ENCODE measurements at regions not wholly inside any gene's neighbourhood (a gene's known extent, or its start where the extent isn't known, plus 50 kb on each side); places are given as distances from the start of the nearest gene placed in this dataset.

GRCh38 chr5:125574491-125575044 lies 828.1 kb upstream of the ZNF608 start:
- H3K4me3 ChIP-seq (ENCODE audit: low read depth in 1 of 3, low read length in 3 of 3), result no peak overlapping the region
- H3K4me1 ChIP-seq (ENCODE audit: control insufficient read depth in 4 of 4, insufficient read depth in 4 of 4, low read length in 3 of 4), result no peaks in the 10 kb centered on the region
- H3K27me3 ChIP-seq (ENCODE audit: control insufficient read depth in 4 of 4, insufficient read depth in 4 of 4, low read length in 3 of 4), result no peaks in the 10 kb centered on the region
- no peak overlapping the region for H3K27ac ChIP-seq (ENCODE audit: low read depth in 1 of 2, low read length in 2 of 2)
- 84% methylated on average over 9 of the region's 9 CpGs for whole genome bisulfite sequencing
- no peak overlapping the region for H3K9ac ChIP-seq (ENCODE audit: low read depth in 1 of 2, low read length in 2 of 2)
- H3K9me3 ChIP-seq (ENCODE audit: control insufficient read depth in 4 of 4, low read length in 3 of 4), result no peaks in the 10 kb centered on the region
- H3K36me3 ChIP-seq (ENCODE audit: control insufficient read depth in 4 of 4, insufficient read depth in 3 of 4, low read depth in 1 of 4, low read length in 3 of 4), result no peaks in the 10 kb centered on the region
- TF ChIP-seq MAX (IDR thresholded peaks at IDR 0.05), result no peak
- no peak for DNase-seq (ENCODE audit: low spot score)

GRCh38 chr5:125575171-125575890 lies 828.9 kb upstream of the ZNF608 start:
- H3K4me1 ChIP-seq (ENCODE audit: control insufficient read depth in 4 of 4, insufficient read depth in 4 of 4, low read length in 3 of 4), result no peaks in the 10 kb centered on the region
- H3K36me3 ChIP-seq (ENCODE audit: control insufficient read depth in 4 of 4, insufficient read depth in 3 of 4, low read depth in 1 of 4, low read length in 3 of 4), result no peaks in the 10 kb centered on the region
- no peak overlapping the region for H3K4me3 ChIP-seq (ENCODE audit: low read depth in 1 of 3, low read length in 3 of 3)
- H3K9me3 ChIP-seq (ENCODE audit: control insufficient read depth in 4 of 4, low read length in 3 of 4), result no peaks in the 10 kb centered on the region
- H3K27ac ChIP-seq (ENCODE audit: low read depth in 1 of 2, low read length in 2 of 2), result no peak overlapping the region
- TF ChIP-seq NR2F2 (IDR thresholded peaks at IDR 0.05) (no peak), YY1 (IDR thresholded peaks at IDR 0.05) (no peak), JUND (IDR thresholded peaks at IDR 0.05) (no peak), FOXA1 (IDR thresholded peaks at IDR 0.05) (no peak), TAF1 (conservative IDR thresholded peaks at IDR 0.05) (no peak), GABPA (IDR thresholded peaks at IDR 0.05 in 1 of 2, conservative IDR thresholded peaks at IDR 0.05 in 1 of 2) (no peak), FOXA2 (IDR thresholded peaks at IDR 0.05) (no peak), HNF4G (IDR thresholded peaks at IDR 0.05) (no peak), MAX (IDR thresholded peaks at IDR 0.05) (no peak), RXRA (IDR thresholded peaks at IDR 0.05) (no peak), CTCF (IDR thresholded peaks at IDR 0.05; ENCODE audit: low read depth, low read length, missing input control) (no peak)
- TF ChIP-seq, protein P1, sequence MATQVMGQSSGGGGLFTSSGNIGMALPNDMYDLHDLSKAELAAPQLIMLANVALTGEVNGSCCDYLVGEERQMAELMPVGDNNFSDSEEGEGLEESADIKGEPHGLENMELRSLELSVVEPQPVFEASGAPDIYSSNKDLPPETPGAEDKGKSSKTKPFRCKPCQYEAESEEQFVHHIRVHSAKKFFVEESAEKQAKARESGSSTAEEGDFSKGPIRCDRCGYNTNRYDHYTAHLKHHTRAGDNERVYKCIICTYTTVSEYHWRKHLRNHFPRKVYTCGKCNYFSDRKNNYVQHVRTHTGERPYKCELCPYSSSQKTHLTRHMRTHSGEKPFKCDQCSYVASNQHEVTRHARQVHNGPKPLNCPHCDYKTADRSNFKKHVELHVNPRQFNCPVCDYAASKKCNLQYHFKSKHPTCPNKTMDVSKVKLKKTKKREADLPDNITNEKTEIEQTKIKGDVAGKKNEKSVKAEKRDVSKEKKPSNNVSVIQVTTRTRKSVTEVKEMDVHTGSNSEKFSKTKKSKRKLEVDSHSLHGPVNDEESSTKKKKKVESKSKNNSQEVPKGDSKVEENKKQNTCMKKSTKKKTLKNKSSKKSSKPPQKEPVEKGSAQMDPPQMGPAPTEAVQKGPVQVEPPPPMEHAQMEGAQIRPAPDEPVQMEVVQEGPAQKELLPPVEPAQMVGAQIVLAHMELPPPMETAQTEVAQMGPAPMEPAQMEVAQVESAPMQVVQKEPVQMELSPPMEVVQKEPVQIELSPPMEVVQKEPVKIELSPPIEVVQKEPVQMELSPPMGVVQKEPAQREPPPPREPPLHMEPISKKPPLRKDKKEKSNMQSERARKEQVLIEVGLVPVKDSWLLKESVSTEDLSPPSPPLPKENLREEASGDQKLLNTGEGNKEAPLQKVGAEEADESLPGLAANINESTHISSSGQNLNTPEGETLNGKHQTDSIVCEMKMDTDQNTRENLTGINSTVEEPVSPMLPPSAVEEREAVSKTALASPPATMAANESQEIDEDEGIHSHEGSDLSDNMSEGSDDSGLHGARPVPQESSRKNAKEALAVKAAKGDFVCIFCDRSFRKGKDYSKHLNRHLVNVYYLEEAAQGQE (IDR thresholded peaks at IDR 0.05), result no peak
- DNase-seq (ENCODE audit: low spot score), result no peak
- WGBS, result 87% methylated on average over 1 of the region's 1 CpG
- H3K9ac ChIP-seq (ENCODE audit: low read depth in 1 of 2, low read length in 2 of 2), result no peak overlapping the region
- H3K27me3 ChIP-seq (ENCODE audit: control insufficient read depth in 4 of 4, insufficient read depth in 4 of 4, low read length in 3 of 4), result no peaks in the 10 kb centered on the region

All from liver (tissue), 8 donors.